ENCODE measurements at regions not wholly inside any gene's neighbourhood (a gene's known extent, or its start where the extent isn't known, plus 50 kb on each side); places are given as distances from the start of the nearest gene placed in this dataset.

- H3K4me3 ChIP-seq (ENCODE audit: low read depth, low read length): no peak overlapping the region; the same call in 1 of the 2 replicates
- no peaks in the 10 kb centered on the region for H3K36me3 ChIP-seq
- no peak for TF ChIP-seq CTCF (IDR thresholded peaks at IDR 0.05; ENCODE audit: low read depth, low read length)
- no peaks in the 10 kb centered on the region for H3K27me3 ChIP-seq
- no peaks in the 10 kb centered on the region for H3K9me3 ChIP-seq
- peaks cover 37% of the 10 kb centered on the region for H3K4me1 ChIP-seq
- peak; percentile 63 for DNase-seq
These were observed 112.5 kb downstream of the PCDH7 start for GRCh38 chr4:30832639-30833038.

- Histone ChIP-seq H3K36me3 (no peaks in the 10 kb centered on the region), H3K4me1 (peaks cover 41% of the 10 kb centered on the region)
- TF ChIP-seq CTCF (IDR thresholded peaks at IDR 0.05; ENCODE audit: low read depth, low read length): no peak
These were observed 113.0 kb downstream of the PCDH7 start for GRCh38 chr4:30833206-30833605.

GRCh38 chr4:30835044-30835443 lies 114.9 kb downstream of the PCDH7 start:
- H3K9me3 ChIP-seq: no peaks in the 10 kb centered on the region
- TF ChIP-seq CTCF (IDR thresholded peaks at IDR 0.05; ENCODE audit: low read depth, low read length): no peak
- no peaks in the 10 kb centered on the region for H3K36me3 ChIP-seq
- no peaks in the 10 kb centered on the region for H3K27me3 ChIP-seq
- DNase-seq: no peak
- H3K4me1 ChIP-seq: peaks cover 36% of the 10 kb centered on the region
- no peak overlapping the region for H3K4me3 ChIP-seq (ENCODE audit: low read depth, low read length)

More at GRCh38 chr4:30833206-30833605, 113.0 kb downstream of the PCDH7 start:
- peak overlapping the region; percentile 4; the same call in 1 of the 2 replicates for H3K4me3 ChIP-seq (ENCODE audit: low read depth, low read length)
- H3K9me3 ChIP-seq: no peaks in the 10 kb centered on the region
- no peak for DNase-seq
- H3K27me3 ChIP-seq: no peaks in the 10 kb centered on the region

- no peak for DNase-seq
- Histone ChIP-seq H3K27me3 (no peaks in the 10 kb centered on the region), H3K36me3 (no peaks in the 10 kb centered on the region), H3K9me3 (no peaks in the 10 kb centered on the region), H3K4me1 (peaks cover 33% of the 10 kb centered on the region), H3K4me3 (ENCODE audit: low read depth, low read length) (no peak overlapping the region)
- TF ChIP-seq CTCF (IDR thresholded peaks at IDR 0.05; ENCODE audit: low read depth, low read length): no peak
These were observed 116.1 kb downstream of the PCDH7 start for GRCh38 chr4:30836231-30836630.

GRCh38 chr4:30837131-30837539 lies 117.0 kb downstream of the PCDH7 start:
- no peaks in the 10 kb centered on the region for H3K9me3 ChIP-seq
- H3K27me3 ChIP-seq: no peaks in the 10 kb centered on the region
- no peaks in the 10 kb centered on the region for H3K36me3 ChIP-seq
- DNase-seq: no peak
- no peak for TF ChIP-seq CTCF (IDR thresholded peaks at IDR 0.05; ENCODE audit: low read depth, low read length)
- H3K4me1 ChIP-seq: peaks cover 29% of the 10 kb centered on the region
- H3K4me3 ChIP-seq (ENCODE audit: low read depth, low read length): no peak overlapping the region

GRCh38 chr4:30837861-30838260 lies 117.7 kb downstream of the PCDH7 start:
- Histone ChIP-seq H3K9me3 (no peaks in the 10 kb centered on the region), H3K4me3 (ENCODE audit: low read depth, low read length) (no peak overlapping the region), H3K36me3 (no peaks in the 10 kb centered on the region), H3K4me1 (peaks cover 25% of the 10 kb centered on the region), H3K27me3 (no peaks in the 10 kb centered on the region)
- no peak for DNase-seq
- no peak for TF ChIP-seq CTCF (IDR thresholded peaks at IDR 0.05; ENCODE audit: low read depth, low read length)

Measured in BE2C (cell line).